ENCODE measurements at regions not wholly inside any gene's neighbourhood (a gene's known extent, or its start where the extent isn't known, plus 50 kb on each side); places are given as distances from the start of the nearest gene placed in this dataset.

DNA sequence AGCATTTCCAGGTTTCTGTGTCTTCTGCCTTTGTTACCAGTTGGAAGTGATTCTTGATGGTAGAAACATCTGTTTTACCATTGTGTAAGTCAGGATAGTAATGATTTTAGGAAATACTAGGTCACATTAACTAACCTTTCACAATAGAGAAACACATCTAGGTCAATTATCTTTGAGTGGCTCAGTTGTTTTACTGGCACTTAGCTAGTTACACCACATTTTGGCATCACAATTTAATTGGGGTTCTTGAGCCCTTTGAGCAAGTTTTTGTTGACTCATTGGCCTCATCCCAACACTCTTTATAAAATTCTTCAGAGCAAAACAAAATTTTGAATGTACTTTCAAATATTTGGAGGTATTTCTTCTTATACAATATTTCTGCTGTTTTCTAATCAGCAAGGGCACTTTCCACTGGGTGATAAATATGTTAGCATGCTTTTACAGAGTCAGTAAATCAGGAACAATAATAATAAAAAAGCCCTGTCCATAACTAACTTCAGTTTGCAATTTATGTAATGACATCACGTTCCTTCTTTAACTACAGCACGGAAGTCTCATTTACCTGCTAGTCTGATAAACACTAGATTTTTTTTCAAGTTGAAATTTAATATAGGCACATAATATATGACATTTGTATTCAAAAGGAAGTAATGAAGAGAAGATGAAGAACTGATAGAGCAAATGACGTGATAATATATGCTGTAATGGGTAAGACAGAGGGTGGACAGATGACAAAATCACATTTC, 64.8 kb upstream of the GK2 start:
- DNase-seq (ENCODE audit: low read depth), result no peak
- TF ChIP-seq, protein P1, sequence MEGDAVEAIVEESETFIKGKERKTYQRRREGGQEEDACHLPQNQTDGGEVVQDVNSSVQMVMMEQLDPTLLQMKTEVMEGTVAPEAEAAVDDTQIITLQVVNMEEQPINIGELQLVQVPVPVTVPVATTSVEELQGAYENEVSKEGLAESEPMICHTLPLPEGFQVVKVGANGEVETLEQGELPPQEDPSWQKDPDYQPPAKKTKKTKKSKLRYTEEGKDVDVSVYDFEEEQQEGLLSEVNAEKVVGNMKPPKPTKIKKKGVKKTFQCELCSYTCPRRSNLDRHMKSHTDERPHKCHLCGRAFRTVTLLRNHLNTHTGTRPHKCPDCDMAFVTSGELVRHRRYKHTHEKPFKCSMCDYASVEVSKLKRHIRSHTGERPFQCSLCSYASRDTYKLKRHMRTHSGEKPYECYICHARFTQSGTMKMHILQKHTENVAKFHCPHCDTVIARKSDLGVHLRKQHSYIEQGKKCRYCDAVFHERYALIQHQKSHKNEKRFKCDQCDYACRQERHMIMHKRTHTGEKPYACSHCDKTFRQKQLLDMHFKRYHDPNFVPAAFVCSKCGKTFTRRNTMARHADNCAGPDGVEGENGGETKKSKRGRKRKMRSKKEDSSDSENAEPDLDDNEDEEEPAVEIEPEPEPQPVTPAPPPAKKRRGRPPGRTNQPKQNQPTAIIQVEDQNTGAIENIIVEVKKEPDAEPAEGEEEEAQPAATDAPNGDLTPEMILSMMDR (IDR thresholded peaks at IDR 0.05; ENCODE audit: low read depth, low read length, missing control alignments), result no peak
- no peak overlapping the region for H3K4me3 ChIP-seq (ENCODE audit: low read depth, low read length)

GRCh38 chr4:79472036-79472435, 64.0 kb upstream of the GK2 start:
- DNase-seq (ENCODE audit: low read depth), result no peak
- TF ChIP-seq, protein P1 (IDR thresholded peaks at IDR 0.05; ENCODE audit: low read depth, low read length, missing control alignments), result no peak
- H3K4me3 ChIP-seq (ENCODE audit: low read depth, low read length), result no peak overlapping the region

- no peak overlapping the region for H3K4me3 ChIP-seq (ENCODE audit: low read depth, low read length)
- no peak for DNase-seq (ENCODE audit: low read depth)
- TF ChIP-seq, protein P1 (IDR thresholded peaks at IDR 0.05; ENCODE audit: low read depth, low read length, missing control alignments), result no peak
Observed at GRCh38 chr4:79471309-79471708, 63.3 kb upstream of the GK2 start.

DNA sequence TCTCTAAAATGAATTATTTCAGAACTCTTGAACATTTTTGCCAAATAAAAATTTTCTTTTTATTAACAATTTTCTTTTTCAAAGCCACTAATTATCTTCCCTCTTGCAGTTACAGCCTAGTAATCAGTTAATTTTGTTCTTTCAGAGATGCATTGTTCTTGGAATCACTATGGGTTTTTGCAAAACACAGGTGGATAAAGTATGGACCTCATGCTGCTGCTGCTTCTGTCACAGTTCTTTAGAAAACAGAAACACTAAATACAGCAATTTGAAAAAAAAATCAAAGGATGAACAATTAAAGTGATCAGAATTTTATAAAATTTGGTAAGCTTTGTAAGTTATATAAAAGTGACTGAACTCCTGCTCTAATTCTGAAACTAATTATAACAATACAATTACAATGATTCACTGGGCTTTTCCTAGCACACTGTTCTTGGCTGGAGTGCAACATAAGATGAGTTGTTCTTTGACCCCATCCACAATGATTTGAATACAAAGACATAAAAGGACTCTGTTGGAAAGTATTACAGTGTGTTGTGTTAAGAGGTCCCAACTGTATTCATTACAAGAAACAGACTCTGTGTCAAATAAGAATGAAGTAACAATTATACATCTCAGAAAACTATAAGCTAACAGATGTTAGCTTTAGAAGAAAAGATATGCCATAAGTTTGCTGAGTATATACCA, 59.4 kb upstream of the GK2 start:
- DNase-seq (ENCODE audit: low read depth), result no peak
- H3K4me3 ChIP-seq (ENCODE audit: low read depth, low read length), result no peak overlapping the region
- TF ChIP-seq, protein P1 (IDR thresholded peaks at IDR 0.05; ENCODE audit: low read depth, low read length, missing control alignments), result no peak

DNA sequence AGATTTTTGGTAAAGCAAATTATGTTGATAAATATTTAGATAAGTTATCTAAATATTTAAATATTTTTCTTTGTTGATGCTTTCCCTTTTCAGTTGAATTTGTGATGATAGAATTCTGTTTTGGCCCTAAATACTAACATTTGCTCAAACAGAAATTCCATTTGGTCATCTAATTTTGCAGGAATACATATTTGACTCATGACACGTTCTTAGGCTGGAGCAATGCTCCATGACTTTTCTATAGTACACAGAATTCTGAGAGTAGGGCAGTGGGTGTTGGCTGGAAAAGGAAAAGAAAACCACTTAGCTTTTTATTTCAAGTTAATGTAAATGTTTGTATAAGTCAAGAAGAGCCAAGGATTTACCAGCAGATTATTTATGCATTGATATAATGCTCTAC, 58.6 kb upstream of the GK2 start:
- H3K4me3 ChIP-seq (ENCODE audit: low read depth, low read length), result no peak overlapping the region
- TF ChIP-seq, protein P1 (IDR thresholded peaks at IDR 0.05; ENCODE audit: low read depth, low read length, missing control alignments), result no peak
- DNase-seq (ENCODE audit: low read depth), result no peak

Data from GM12864 (cell line).